Lung (tissue), 11 donors: ENCODE measurements at regions not wholly inside any gene's neighbourhood (a gene's known extent, or its start where the extent isn't known, plus 50 kb on each side); places are given as distances from the start of the nearest gene placed in this dataset.

Experiments used
- ATAC-seq: fragments of 200-7000 bp; cut with Tn5 transposase; one replicate; pipeline ENCODE4 v1.9.1; 2020; ENCODE audit warnings: moderate number of reproducible peaks; ENCODE audit not compliant: insufficient read depth, low FRiP score
- DNase-seq, 3 donors: peaks; one replicate each; pipeline ENCODE4 v3.0.0-alpha.2; 2013 to 2017
- H3K27ac ChIP-seq, 2 donors: one replicate each; pipeline ENCODE4 v1.5.1; 2013; ENCODE audit warnings: mild to moderate bottlenecking in 2 of 2, moderate library complexity in 2 of 2, control low read depth in 1 of 2, inconsistent platforms in 1 of 2, low read depth in 1 of 2, low read length in 1 of 2
- H3K27me3 ChIP-seq, 3 donors: one replicate each; pipeline ENCODE4 v1.5.1; 2013; ENCODE audit warnings: low read length in 2 of 3; ENCODE audit not compliant: control insufficient read depth in 3 of 3, insufficient read depth in 3 of 3
- H3K36me3 ChIP-seq, 4 donors: one replicate each; pipeline ENCODE4 v1.5.1; 2013; ENCODE audit warnings: low read length in 4 of 4, mild to moderate bottlenecking in 1 of 4, moderate library complexity in 1 of 4; ENCODE audit not compliant: control insufficient read depth in 4 of 4, insufficient read depth in 4 of 4
- H3K4me1 ChIP-seq, 5 donors: one replicate each; pipeline ENCODE4 v1.5.1; 2013; ENCODE audit warnings: low read length in 5 of 5, mild to moderate bottlenecking in 2 of 5, moderate library complexity in 1 of 5; ENCODE audit not compliant: control insufficient read depth in 5 of 5, insufficient read depth in 5 of 5
- H3K4me3 ChIP-seq: one replicate; pipeline ENCODE4 v1.5.1; 2013; ENCODE audit warnings: mild to moderate bottlenecking, control low read depth, moderate library complexity
- H3K9ac ChIP-seq, 2 donors: one replicate each; pipeline ENCODE4 v1.5.1; 2013; ENCODE audit warnings: low read length in 2 of 2, control low read depth in 1 of 2; ENCODE audit not compliant: insufficient read depth in 1 of 2
- H3K9me3 ChIP-seq, 4 donors: one replicate each; pipeline ENCODE4 v1.5.1; 2013; ENCODE audit warnings: low read length in 3 of 4, mild to moderate bottlenecking in 1 of 4, moderate library complexity in 1 of 4; ENCODE audit not compliant: control insufficient read depth in 4 of 4, insufficient read depth in 3 of 4
- WGBS, 2 donors: extraction: QIAGEN DNeasy Blood & Tissue Kit; methylation state at CpG; one replicate each; pipeline ENCODE4 v1.1.7; 2013; 5-methylcytosine and 5-hydroxymethylcytosine counted together
- TF ChIP-seq, protein P1 (sequence below): IDR thresholded peaks from 2 replicates; pipeline ENCODE4 v1.5.1; 2012; ENCODE audit warnings: mild to moderate bottlenecking; ENCODE audit errors: control extremely low read depth, extremely low read depth
- donor health status: control.
- donor health status: control.
- donor health status: Bipolar disorder and iron deficiency.
- donor health status: healthy.
- donor health status: DM: yes; HTN: yes; CAD: no.

GRCh38 chr4:164027805-164028204 is 533.3 kb downstream of the TMA16 start:
- Histone ChIP-seq H3K9me3 (peaks cover 0 to 3% (median 0%) of the 10 kb centered on the region in 4 donors), H3K4me3 (no peak overlapping the region), H3K27ac (no peak overlapping the region), H3K9ac (no peak overlapping the region), H3K27me3 (no peaks in the 10 kb centered on the region), H3K4me1 (no peaks in the 10 kb centered on the region), H3K36me3 (no peaks in the 10 kb centered on the region)
- ATAC-seq (no peak), DNase-seq (no peak)
- WGBS, 2 donors: 56 to 77% methylated on average over 1 of the region's 1 CpG
- TF ChIP-seq, protein P1, sequence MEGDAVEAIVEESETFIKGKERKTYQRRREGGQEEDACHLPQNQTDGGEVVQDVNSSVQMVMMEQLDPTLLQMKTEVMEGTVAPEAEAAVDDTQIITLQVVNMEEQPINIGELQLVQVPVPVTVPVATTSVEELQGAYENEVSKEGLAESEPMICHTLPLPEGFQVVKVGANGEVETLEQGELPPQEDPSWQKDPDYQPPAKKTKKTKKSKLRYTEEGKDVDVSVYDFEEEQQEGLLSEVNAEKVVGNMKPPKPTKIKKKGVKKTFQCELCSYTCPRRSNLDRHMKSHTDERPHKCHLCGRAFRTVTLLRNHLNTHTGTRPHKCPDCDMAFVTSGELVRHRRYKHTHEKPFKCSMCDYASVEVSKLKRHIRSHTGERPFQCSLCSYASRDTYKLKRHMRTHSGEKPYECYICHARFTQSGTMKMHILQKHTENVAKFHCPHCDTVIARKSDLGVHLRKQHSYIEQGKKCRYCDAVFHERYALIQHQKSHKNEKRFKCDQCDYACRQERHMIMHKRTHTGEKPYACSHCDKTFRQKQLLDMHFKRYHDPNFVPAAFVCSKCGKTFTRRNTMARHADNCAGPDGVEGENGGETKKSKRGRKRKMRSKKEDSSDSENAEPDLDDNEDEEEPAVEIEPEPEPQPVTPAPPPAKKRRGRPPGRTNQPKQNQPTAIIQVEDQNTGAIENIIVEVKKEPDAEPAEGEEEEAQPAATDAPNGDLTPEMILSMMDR: no peak

- no peaks in the 10 kb centered on the region for H3K4me1 ChIP-seq
- H3K36me3 ChIP-seq: no peaks in the 10 kb centered on the region
- TF ChIP-seq, protein P1: no peak
- H3K4me3 ChIP-seq: no peak overlapping the region
- H3K9me3 ChIP-seq: peaks cover 0 to 14% (median 3%) of the 10 kb centered on the region in 4 donors
- no peak overlapping the region for H3K27ac ChIP-seq
- no peak overlapping the region for H3K9ac ChIP-seq
- H3K27me3 ChIP-seq: no peaks in the 10 kb centered on the region
- DNase-seq: no peak
- ATAC-seq: no peak
- WGBS, 2 donors: 44 to 53% methylated on average over 1 of the region's 1 CpG
Observed at GRCh38 chr4:164039482-164039881, 545.0 kb downstream of the TMA16 start.

- Histone ChIP-seq H3K36me3 (no peaks in the 10 kb centered on the region), H3K4me1 (no peaks in the 10 kb centered on the region), H3K27me3 (no peaks in the 10 kb centered on the region), H3K9me3 (no peaks in the 10 kb centered on the region), H3K4me3 (no peak overlapping the region), H3K9ac (no peak overlapping the region), H3K27ac (no peak overlapping the region)
- 85 to 87% methylated on average over 6 of the region's 6 CpGs for WGBS, 2 donors
- TF ChIP-seq, protein P1: no peak
- DNase-seq (no peak), ATAC-seq (no peak)
Observed at GRCh38 chr4:164056426-164057142, 562.1 kb downstream of the TMA16 start.
